Caco-2 (cell line): ENCODE measurements at regions not wholly inside any gene's neighbourhood (a gene's known extent, or its start where the extent isn't known, plus 50 kb on each side); places are given as distances from the start of the nearest gene placed in this dataset.

Experiments
- BruUV-seq: library from RNA; stranded (reverse); fragments of 400-500 nt; replicated peaks from 2 replicates; lab custom pipeline; 2021; lab: Mats Ljungman, UMichigan
- CTCF ChIA-PET: fragments of 300-600 bp; sonication (Branson Sonifier 250); formaldehyde crosslinking; loops from one replicate; lab custom pipeline; 2022; ENCODE audit warnings: antibody characterized with exemption; lab: Charles Lee
- POLR2A ChIA-PET: fragments of 300-600 bp; sonication (Branson Sonifier 250); formaldehyde crosslinking; loops from one replicate; lab custom pipeline; 2022; ENCODE audit warnings: antibody characterized with exemption; lab: Charles Lee
- DNase-seq, 2 experiments: peaks; one replicate each; pipeline versions ENCODE4 v3.0.0 to v3.0.0-alpha.2; 2020 to 2022
- H3K27me3 ChIP-seq: replicated peaks from 2 replicates; pipeline ENCODE4 v1.6.0; 2011; ENCODE audit warnings: low read length; ENCODE audit not compliant: control insufficient read depth, insufficient read depth
- H3K36me3 ChIP-seq: 2 replicates; pipeline ENCODE4 v1.5.1; 2011; ENCODE audit warnings: low read length; ENCODE audit not compliant: control insufficient read depth, insufficient read depth
- H3K4me1 ChIP-seq: fragments of 250-450 bp; sonication (Bioruptor Pico); 2 replicates; pipeline ENCODE4 v1.5.1; 2020; ENCODE audit warnings: mild to moderate bottlenecking
- H3K4me3 ChIP-seq: 2 replicates; pipeline ENCODE4 v1.5.1; 2011; ENCODE audit warnings: low read depth, mild to moderate bottlenecking, control low read depth, low read length
- H3K9me3 ChIP-seq: fragments of 250-450 bp; sonication (Bioruptor Pico); 2 replicates; pipeline ENCODE4 v1.5.1; 2020; ENCODE audit warnings: mild to moderate bottlenecking, moderate library complexity
- H3K27ac Mint-ChIP-seq: one replicate; pipeline ENCODE4 v1.8.0; 2022; ENCODE audit warnings: mixed read lengths; ENCODE audit not compliant: unreplicated experiment
- H3K27me3 Mint-ChIP-seq: one replicate; pipeline ENCODE4 v1.8.0; 2022; ENCODE audit warnings: mixed read lengths; ENCODE audit not compliant: insufficient read depth, unreplicated experiment
- H3K36me3 Mint-ChIP-seq: one replicate; pipeline ENCODE4 v1.8.0; 2022; ENCODE audit warnings: mild to moderate bottlenecking, mixed read lengths; ENCODE audit not compliant: insufficient read depth, unreplicated experiment
- H3K4me1 Mint-ChIP-seq: one replicate; pipeline ENCODE4 v1.8.0; 2022; ENCODE audit warnings: low read depth, mixed read lengths; ENCODE audit not compliant: unreplicated experiment
- H3K4me3 Mint-ChIP-seq: one replicate; pipeline ENCODE4 v1.8.0; 2022; ENCODE audit warnings: mild to moderate bottlenecking, moderate library complexity, mixed read lengths; ENCODE audit not compliant: unreplicated experiment
- H3K9me3 Mint-ChIP-seq: one replicate; pipeline ENCODE4 v1.8.0; 2022; ENCODE audit warnings: mixed read lengths; ENCODE audit not compliant: unreplicated experiment
- intact Hi-C: fragments of 100-400 bp; cut with micrococcal nuclease; formaldehyde crosslinking; loops from one replicate; pipeline ENCODE4 v1.10.0; 2022; ENCODE audit not compliant: unreplicated experiment
- TF ChIP-seq, protein P1 (sequence below), 2 experiments: fragments of 200-600 bp in 1 of 2; IDR thresholded peaks; 1 replicate in 1 of 2; 2 replicates in 1 of 2; pipeline versions ENCODE4 v1.5.1 to v1.8.0; 2011 to 2022; ENCODE audit warnings: antibody characterized with exemption in 1 of 2, control low read depth in 1 of 2, inconsistent platforms in 1 of 2, low read depth in 1 of 2, low read length in 1 of 2, mild to moderate bottlenecking in 1 of 2, moderate library complexity in 1 of 2; ENCODE audit not compliant: insufficient read depth in 1 of 2, severe bottlenecking in 1 of 2, unreplicated experiment in 1 of 2

DNA sequence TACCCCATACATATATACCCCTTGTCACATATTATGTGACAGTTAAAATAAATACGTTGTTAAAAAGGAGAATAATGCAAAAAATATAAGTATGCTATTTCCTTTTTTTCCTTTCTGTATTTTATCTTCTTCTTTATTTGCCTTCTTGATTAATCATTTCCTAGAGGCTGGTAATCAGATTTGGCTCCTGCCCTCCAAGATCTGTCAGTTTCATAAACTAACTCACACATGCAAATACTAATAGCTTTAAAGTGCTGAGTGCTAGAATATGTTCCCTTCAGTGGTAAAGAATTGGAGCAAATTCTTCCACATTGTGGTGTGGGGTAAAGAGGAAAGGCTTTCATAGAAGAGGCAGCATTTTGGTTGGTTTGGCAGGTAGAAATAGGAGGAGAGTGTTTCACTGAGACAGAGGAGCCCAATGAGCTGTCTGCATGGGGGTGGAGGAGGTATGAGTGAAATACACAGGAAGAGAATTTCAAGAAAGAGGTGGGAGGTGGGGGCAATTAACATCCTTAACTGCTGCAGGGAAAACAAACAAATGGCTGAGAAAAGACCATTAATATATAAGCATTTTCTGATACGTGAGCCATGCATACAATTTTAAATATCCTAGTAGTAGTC, 523.9 kb downstream of the BMP2 start:
- CTCF ChIA-PET: no interaction called here

DNA sequence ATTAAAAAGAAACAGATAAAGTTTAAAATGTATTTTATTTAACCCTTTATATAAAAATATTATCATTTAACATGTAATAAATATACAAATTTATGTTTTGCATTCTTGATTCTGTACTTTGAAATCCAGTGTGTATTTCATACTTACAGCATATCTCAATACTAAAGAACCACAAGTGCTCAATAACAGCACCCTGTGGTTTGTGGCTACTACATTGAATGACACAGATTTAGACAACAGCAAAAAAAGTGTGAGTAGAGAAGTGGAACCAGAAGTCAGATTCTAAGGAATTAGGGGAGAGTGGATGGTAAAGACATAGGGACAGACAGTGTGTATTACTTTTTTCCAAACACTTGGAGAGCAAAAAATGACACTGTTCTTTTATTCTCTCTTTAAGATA, 524.5 kb downstream of the BMP2 start:
- Mint-ChIP-seq H3K27me3 (no peaks in the 10 kb centered on the region), H3K27ac (no peak overlapping the region), H3K9me3 (no peaks in the 10 kb centered on the region), H3K4me3 (no peak overlapping the region), H3K36me3 (no peaks in the 10 kb centered on the region), H3K4me1 (no peaks in the 10 kb centered on the region)
- intact Hi-C loops: no loop called here
- CTCF ChIA-PET: no interaction called here
- DNase-seq: no peak
- POLR2A ChIA-PET: no interaction called here
- Histone ChIP-seq H3K27me3 (no peaks in the 10 kb centered on the region), H3K4me1 (0 out of 2 replicates have a peak, but pooled peaks cover 4% of the 10 kb centered on the region), H3K9me3 (no peaks in the 10 kb centered on the region), H3K36me3 (no peaks in the 10 kb centered on the region), H3K4me3 (no peak overlapping the region)
- TF ChIP-seq, protein P1, sequence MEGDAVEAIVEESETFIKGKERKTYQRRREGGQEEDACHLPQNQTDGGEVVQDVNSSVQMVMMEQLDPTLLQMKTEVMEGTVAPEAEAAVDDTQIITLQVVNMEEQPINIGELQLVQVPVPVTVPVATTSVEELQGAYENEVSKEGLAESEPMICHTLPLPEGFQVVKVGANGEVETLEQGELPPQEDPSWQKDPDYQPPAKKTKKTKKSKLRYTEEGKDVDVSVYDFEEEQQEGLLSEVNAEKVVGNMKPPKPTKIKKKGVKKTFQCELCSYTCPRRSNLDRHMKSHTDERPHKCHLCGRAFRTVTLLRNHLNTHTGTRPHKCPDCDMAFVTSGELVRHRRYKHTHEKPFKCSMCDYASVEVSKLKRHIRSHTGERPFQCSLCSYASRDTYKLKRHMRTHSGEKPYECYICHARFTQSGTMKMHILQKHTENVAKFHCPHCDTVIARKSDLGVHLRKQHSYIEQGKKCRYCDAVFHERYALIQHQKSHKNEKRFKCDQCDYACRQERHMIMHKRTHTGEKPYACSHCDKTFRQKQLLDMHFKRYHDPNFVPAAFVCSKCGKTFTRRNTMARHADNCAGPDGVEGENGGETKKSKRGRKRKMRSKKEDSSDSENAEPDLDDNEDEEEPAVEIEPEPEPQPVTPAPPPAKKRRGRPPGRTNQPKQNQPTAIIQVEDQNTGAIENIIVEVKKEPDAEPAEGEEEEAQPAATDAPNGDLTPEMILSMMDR (IDR thresholded peaks at IDR 0.05; ENCODE audit: insufficient read depth in 1 of 2, low read depth in 1 of 2, low read length in 1 of 2, severe bottlenecking in 1 of 2, unreplicated experiment in 1 of 2): no peak
- BruUV-seq: no TSS peak

More for the DNA sequence above, 523.9 kb downstream of the BMP2 start:
- no peak overlapping the region for H3K4me3 Mint-ChIP-seq
- BruUV-seq: no TSS peak
- H3K27me3 Mint-ChIP-seq: no peaks in the 10 kb centered on the region
- H3K4me1 Mint-ChIP-seq: no peaks in the 10 kb centered on the region
- 0 out of 2 replicates have a peak, but pooled peaks cover 4% of the 10 kb centered on the region for H3K4me1 ChIP-seq
- H3K27me3 ChIP-seq: no peaks in the 10 kb centered on the region
- DNase-seq: no peak
- TF ChIP-seq, protein P1 (IDR thresholded peaks at IDR 0.05; ENCODE audit: insufficient read depth in 1 of 2, low read depth in 1 of 2, low read length in 1 of 2, severe bottlenecking in 1 of 2, unreplicated experiment in 1 of 2): no peak
- intact Hi-C loops: no loop called here
- H3K4me3 ChIP-seq: no peak overlapping the region
- H3K9me3 ChIP-seq: no peaks in the 10 kb centered on the region
- POLR2A ChIA-PET: no interaction called here
- no peaks in the 10 kb centered on the region for H3K36me3 Mint-ChIP-seq
- no peaks in the 10 kb centered on the region for H3K9me3 Mint-ChIP-seq
- no peak overlapping the region for H3K27ac Mint-ChIP-seq
- H3K36me3 ChIP-seq: no peaks in the 10 kb centered on the region

DNA sequence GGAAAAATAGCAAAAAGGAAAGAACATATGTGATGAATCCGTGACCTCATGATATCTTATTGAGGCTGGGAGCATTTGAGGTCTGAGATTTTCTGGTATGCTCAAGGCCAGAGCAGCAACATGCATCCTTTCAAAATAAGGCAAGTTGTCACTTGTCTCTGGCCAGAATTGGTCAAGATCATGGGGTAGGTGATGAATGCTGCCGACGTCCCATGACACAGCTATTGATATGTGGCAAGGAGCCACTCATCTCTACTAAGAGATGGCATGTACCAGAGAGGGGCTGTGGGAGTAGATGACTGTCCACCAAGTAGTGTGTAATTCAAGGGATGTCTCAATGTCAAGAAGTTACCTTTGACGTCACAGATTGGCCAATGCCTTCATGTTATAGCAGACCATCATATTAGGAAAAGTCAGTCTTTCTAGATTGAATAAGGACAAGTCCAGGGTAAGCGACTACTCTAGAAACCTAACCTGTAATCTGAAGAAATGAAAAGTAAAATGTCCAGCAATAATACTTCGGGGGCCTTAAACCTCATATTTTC, 527.4 kb downstream of the BMP2 start:
- TF ChIP-seq, protein P1 (IDR thresholded peaks at IDR 0.05; ENCODE audit: insufficient read depth in 1 of 2, low read depth in 1 of 2, low read length in 1 of 2, severe bottlenecking in 1 of 2, unreplicated experiment in 1 of 2): no peak
- H3K27me3 ChIP-seq: no peaks in the 10 kb centered on the region
- no peaks in the 10 kb centered on the region for H3K9me3 ChIP-seq
- intact Hi-C loops: no loop called here
- H3K36me3 Mint-ChIP-seq: no peaks in the 10 kb centered on the region
- no peaks in the 10 kb centered on the region for H3K9me3 Mint-ChIP-seq
- H3K27me3 Mint-ChIP-seq: no peaks in the 10 kb centered on the region
- no peaks in the 10 kb centered on the region for H3K4me1 Mint-ChIP-seq
- ChIA-PET CTCF (no interaction called here), POLR2A (no interaction called here)
- H3K4me3 ChIP-seq: no peak overlapping the region
- no TSS peak for BruUV-seq
- 0 out of 2 replicates have a peak, but pooled peaks cover 4% of the 10 kb centered on the region for H3K4me1 ChIP-seq
- H3K27ac Mint-ChIP-seq: no peak overlapping the region
- H3K4me3 Mint-ChIP-seq: no peak overlapping the region
- DNase-seq: no peak
- H3K36me3 ChIP-seq: no peaks in the 10 kb centered on the region
